Mesenchymal stem cell (in vitro differentiated cells and primary cell): ENCODE measurements at regions not wholly inside any gene's neighbourhood (a gene's known extent, or its start where the extent isn't known, plus 50 kb on each side); places are given as distances from the start of the nearest gene placed in this dataset.
"Not testable (repeated sequence)": the region's sequence is repeated elsewhere in the genome, so short reads cannot be mapped to it uniquely, and the experiment has no call there.

Experiments
- DNase-seq: peaks from one replicate; pipeline ENCODE4 v3.0.0-alpha.2; 2013
- H2AFZ ChIP-seq: one replicate; pipeline ENCODE4 v1.6.1; 2013; ENCODE audit warnings: low read depth, mild to moderate bottlenecking, control low read depth, inconsistent platforms, low read length, moderate library complexity
- H2AK5ac ChIP-seq: 2 replicates; pipeline ENCODE4 v1.6.1; 2013; ENCODE audit warnings: low read length, moderate library complexity, mild to moderate bottlenecking, inconsistent platforms; ENCODE audit not compliant: severe bottlenecking
- H2BK120ac ChIP-seq: one replicate; pipeline ENCODE4 v1.6.1; 2013; ENCODE audit warnings: low read depth, mild to moderate bottlenecking, inconsistent platforms, low read length, moderate library complexity
- H2BK12ac ChIP-seq, 2 experiments: one replicate each; pipeline ENCODE4 v1.6.1; 2013; ENCODE audit warnings: inconsistent platforms in 2 of 2, low read length in 2 of 2, mild to moderate bottlenecking in 2 of 2, moderate library complexity in 2 of 2, control low read depth in 1 of 2
- H2BK15ac ChIP-seq: one replicate; pipeline ENCODE4 v1.6.1; 2013; ENCODE audit warnings: mild to moderate bottlenecking, low read depth, inconsistent platforms; ENCODE audit not compliant: poor library complexity, severe bottlenecking
- H2BK5ac ChIP-seq: 2 replicates; pipeline ENCODE4 v1.6.1; 2013; ENCODE audit warnings: low read depth, mild to moderate bottlenecking, low read length, control low read depth, inconsistent platforms; ENCODE audit not compliant: poor library complexity, severe bottlenecking
- H3K14ac ChIP-seq, 2 experiments: one replicate each; pipeline ENCODE4 v1.6.1; 2013; ENCODE audit warnings: inconsistent platforms in 2 of 2, low read length in 2 of 2, control low read depth in 1 of 2, mild to moderate bottlenecking in 1 of 2, moderate library complexity in 1 of 2
- H3K18ac ChIP-seq, 2 experiments: one replicate each; pipeline ENCODE4 v1.6.1; 2013; ENCODE audit warnings: inconsistent platforms in 2 of 2, low read length in 2 of 2, control low read depth in 1 of 2, low read depth in 1 of 2, mild to moderate bottlenecking in 1 of 2
- H3K23ac ChIP-seq, 2 experiments: one replicate each; pipeline ENCODE4 v1.6.1; 2013; ENCODE audit warnings: inconsistent platforms in 2 of 2, low read length in 2 of 2, mild to moderate bottlenecking in 2 of 2, moderate library complexity in 2 of 2, control low read depth in 1 of 2
- H3K27ac ChIP-seq: 2 replicates; pipeline ENCODE4 v1.5.1; 2013; ENCODE audit warnings: mild to moderate bottlenecking, moderate library complexity, low read length, control low read depth, inconsistent platforms; ENCODE audit not compliant: poor library complexity, severe bottlenecking
- H3K27me3 ChIP-seq, 2 experiments: 2 replicates each; pipeline versions ENCODE4 v1.6.1 to v1.7.0; 2013; ENCODE audit warnings: low read length in 2 of 2, mild to moderate bottlenecking in 2 of 2, moderate library complexity in 2 of 2, control low read depth in 1 of 2, inconsistent platforms in 1 of 2; ENCODE audit not compliant: control insufficient read depth in 1 of 2, insufficient read depth in 1 of 2
- H3K36me3 ChIP-seq, 2 experiments: 2 replicates each; pipeline versions ENCODE4 v1.6.1 to v1.7.0; 2013; ENCODE audit warnings: low read length in 2 of 2, control low read depth in 1 of 2, inconsistent platforms in 1 of 2, low read depth in 1 of 2, mild to moderate bottlenecking in 1 of 2; ENCODE audit not compliant: insufficient read depth in 2 of 2, control insufficient read depth in 1 of 2
- H3K4ac ChIP-seq, 2 experiments: one replicate each; pipeline ENCODE4 v1.6.1; 2013; ENCODE audit warnings: inconsistent platforms in 2 of 2, low read length in 2 of 2, mild to moderate bottlenecking in 2 of 2, moderate library complexity in 2 of 2, control low read depth in 1 of 2, low read depth in 1 of 2
- H3K4me1 ChIP-seq: 2 replicates; pipeline ENCODE4 v1.6.1; 2013; ENCODE audit warnings: low read depth, low read length, control low read depth; ENCODE audit not compliant: control insufficient read depth, insufficient read depth
- H3K4me2 ChIP-seq: 2 replicates; pipeline ENCODE4 v1.6.1; 2013; ENCODE audit warnings: low read length, mild to moderate bottlenecking, inconsistent platforms; ENCODE audit not compliant: poor library complexity, severe bottlenecking
- H3K4me3 ChIP-seq, 2 experiments: 2 replicates each; pipeline versions ENCODE4 v1.5.1 to v1.7.0; 2013; ENCODE audit warnings: low read length in 2 of 2, mild to moderate bottlenecking in 2 of 2, control low read depth in 1 of 2, low read depth in 1 of 2; ENCODE audit not compliant: insufficient read depth in 1 of 2
- H3K79me1 ChIP-seq: replicated peaks from 2 replicates; pipeline ENCODE4 v1.6.1; 2013; ENCODE audit warnings: mild to moderate bottlenecking, control low read depth, low read length, inconsistent platforms; ENCODE audit not compliant: poor library complexity, severe bottlenecking
- H3K9ac ChIP-seq: 2 replicates; pipeline ENCODE4 v1.7.0; 2013; ENCODE audit warnings: mild to moderate bottlenecking, low read length, moderate library complexity
- H3K9me3 ChIP-seq: 2 replicates; pipeline ENCODE4 v1.7.0; 2013; ENCODE audit warnings: mild to moderate bottlenecking, low read length; ENCODE audit not compliant: control insufficient read depth
- H4K8ac ChIP-seq: one replicate; pipeline ENCODE4 v1.6.1; 2013; ENCODE audit warnings: inconsistent platforms, mild to moderate bottlenecking, low read length, moderate library complexity
- H4K91ac ChIP-seq: one replicate; pipeline ENCODE4 v1.6.1; 2013; ENCODE audit warnings: mild to moderate bottlenecking, low read length, inconsistent platforms
- WGBS: methylation state at CpG from one replicate; pipeline ENCODE4 v1.1.7; 2013; ENCODE audit warnings: mixed read lengths; 5-methylcytosine and 5-hydroxymethylcytosine counted together

- H3K14ac ChIP-seq, H3K27ac ChIP-seq, H3K18ac ChIP-seq, H3K36me3 ChIP-seq, H3K9me3 ChIP-seq, H2BK15ac ChIP-seq, H2AFZ ChIP-seq, H2BK5ac ChIP-seq, H2BK12ac ChIP-seq, H4K8ac ChIP-seq, H3K9ac ChIP-seq, H3K4me1 ChIP-seq, DNase-seq, H3K4me2 ChIP-seq, H3K27me3 ChIP-seq, H2BK120ac ChIP-seq, H3K23ac ChIP-seq, H3K4ac ChIP-seq, H3K79me1 ChIP-seq, H2AK5ac ChIP-seq, H4K91ac ChIP-seq, H3K4me3 ChIP-seq: not testable (repeated sequence)
- WGBS, result 89% methylated on average over 17 of the region's 25 CpGs
Measured at GRCh38 chr14:105691321-105692109, 165.1 kb downstream of the TMEM121 start.

GRCh38 chr14:105692110-105692685 is 165.8 kb downstream of the TMEM121 start:
- not testable (repeated sequence) for DNase-seq, H3K36me3 ChIP-seq, H3K9ac ChIP-seq, H3K4me1 ChIP-seq, H3K27ac ChIP-seq, H3K79me1 ChIP-seq, H3K9me3 ChIP-seq, H3K27me3 ChIP-seq, H3K4me3 ChIP-seq, H3K14ac ChIP-seq, H3K18ac ChIP-seq, H2BK15ac ChIP-seq, H2BK120ac ChIP-seq, H2AFZ ChIP-seq, H3K23ac ChIP-seq, H3K4ac ChIP-seq, H2BK5ac ChIP-seq, H4K8ac ChIP-seq, H2AK5ac ChIP-seq, H4K91ac ChIP-seq, H2BK12ac ChIP-seq, H3K4me2 ChIP-seq
- WGBS, result no CpG with 5 or more reads among the region's 19 CpGs

GRCh38 chr14:105694961-105695360 is 168.6 kb downstream of the TMEM121 start:
- Histone ChIP-seq H4K8ac (no peak overlapping the region), H2BK5ac (no peak overlapping the region), H3K14ac (no peak overlapping the region), H3K4me3 (no peak overlapping the region), H3K4ac (no peak overlapping the region), H3K27me3 (no peaks in the 10 kb centered on the region), H3K23ac (no peak overlapping the region), H3K79me1 (no peaks in the 10 kb centered on the region), H3K18ac (no peak overlapping the region), H3K9me3 (no peaks in the 10 kb centered on the region), H2AFZ (no peak overlapping the region), H3K4me2 (no peak overlapping the region), H2BK120ac (no peak overlapping the region), H2AK5ac (no peak overlapping the region), H3K36me3 (no peaks in the 10 kb centered on the region), H2BK15ac (no peak overlapping the region), H3K4me1 (no peaks in the 10 kb centered on the region), H3K27ac (no peak overlapping the region), H4K91ac (no peak overlapping the region), H2BK12ac (no peak overlapping the region), H3K9ac (no peak overlapping the region)
- 73% methylated on average over 2 of the region's 2 CpGs for WGBS
- DNase-seq, result no peak

- not testable (repeated sequence) for H3K79me1 ChIP-seq, H3K27ac ChIP-seq, H3K4me2 ChIP-seq, H3K18ac ChIP-seq, H2AFZ ChIP-seq, H2BK15ac ChIP-seq, H3K36me3 ChIP-seq, H3K9me3 ChIP-seq, H3K4me3 ChIP-seq, H3K4me1 ChIP-seq, H3K14ac ChIP-seq, H2BK120ac ChIP-seq, DNase-seq, H3K27me3 ChIP-seq, H4K91ac ChIP-seq, H4K8ac ChIP-seq, H3K4ac ChIP-seq, H3K9ac ChIP-seq, H2BK12ac ChIP-seq, H2AK5ac ChIP-seq, H3K23ac ChIP-seq, H2BK5ac ChIP-seq
- no CpG with 5 or more reads among the region's 11 CpGs for WGBS
Measured at GRCh38 chr14:105696388-105696787, 170.0 kb downstream of the TMEM121 start.
